ENCODE measurements at regions not wholly inside any gene's neighbourhood (a gene's known extent, or its start where the extent isn't known, plus 50 kb on each side); places are given as distances from the start of the nearest gene placed in this dataset.

DNA sequence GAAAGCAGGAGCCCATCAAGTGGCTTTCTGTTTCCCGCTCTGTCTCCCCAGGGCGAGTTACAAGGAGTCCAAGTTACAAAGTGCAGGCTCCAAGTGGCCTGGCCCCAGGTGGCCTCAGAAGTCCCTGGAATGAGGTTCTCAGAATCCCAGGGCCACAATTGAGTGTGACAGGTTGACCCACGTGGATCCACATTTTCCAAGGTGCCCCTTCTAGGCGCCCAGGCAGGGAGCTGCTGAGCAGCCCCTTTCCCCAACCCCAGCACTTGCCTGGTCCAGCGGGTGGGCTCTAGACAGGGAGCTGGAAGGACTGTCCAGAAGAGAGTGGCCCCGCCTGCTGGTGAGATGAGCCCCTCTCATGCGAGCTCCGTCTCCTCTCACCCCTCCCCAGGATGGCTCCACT lies 253.4 kb downstream of the CYP26B1 start:
- no peaks in the 10 kb centered on the region for H3K9me3 ChIP-seq
- CTCF ChIA-PET = no interaction called here
- Mint-ChIP-seq H3K9me3 (no peaks in the 10 kb centered on the region), H3K4me3 (no peak overlapping the region), H3K36me3 (no peaks in the 10 kb centered on the region), H3K4me1 (no peaks in the 10 kb centered on the region), H3K27ac (no peak overlapping the region), H3K27me3 (peaks cover 0 to 11% of the 10 kb centered on the region in 2 donors)
- H3K4me1 ChIP-seq (ENCODE audit: control insufficient read depth in 1 of 2, extremely low read depth in 1 of 2, insufficient read depth in 2 of 2, low read length in 2 of 2) = no peaks in the 10 kb centered on the region
- H3K4me3 ChIP-seq (ENCODE audit: control insufficient read depth in 1 of 2, extremely low read depth in 1 of 2, low read length in 1 of 2) = no peak overlapping the region
- POLR2A ChIA-PET = no interaction called here
- peaks cover 0 to 15% of the 10 kb centered on the region in 2 experiments for H3K27me3 ChIP-seq (replicated peaks in 1 of 2; ENCODE audit: control insufficient read depth in 2 of 2, extremely low read depth in 1 of 2, insufficient read depth in 2 of 2, low read length in 1 of 2)
- no peak overlapping the region for H3K27ac ChIP-seq (ENCODE audit: low read length)
- ATAC-seq (replicated peaks in 1 of 4) (no peak), DNase-seq (no peak)
- no peaks in the 10 kb centered on the region for H3K36me3 ChIP-seq (ENCODE audit: control insufficient read depth in 2 of 2, extremely low read depth in 1 of 2, insufficient read depth in 1 of 2, low read length in 1 of 2)
- WGBS (ENCODE audit: insufficient coverage) = 83% methylated on average over 4 of the region's 8 CpGs

DNA sequence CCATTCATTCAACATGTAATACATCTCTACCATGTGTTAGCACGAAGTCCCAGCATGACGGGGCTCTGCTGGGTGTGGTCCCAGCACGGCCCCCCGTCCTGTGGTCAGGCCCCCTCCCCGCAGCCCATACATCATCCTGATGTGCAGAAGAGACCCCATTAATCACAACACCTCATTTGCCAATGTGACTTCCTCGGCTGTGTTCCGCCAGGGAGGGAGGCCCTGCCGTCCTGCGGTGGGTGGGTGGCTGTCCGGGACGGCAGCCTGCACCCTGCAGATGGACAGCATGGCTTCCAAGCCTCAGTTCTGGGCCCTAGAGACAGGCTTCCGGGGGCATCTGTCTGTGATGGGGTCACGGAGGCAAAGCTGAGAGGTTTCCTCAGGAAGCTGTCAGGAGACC lies 254.0 kb downstream of the CYP26B1 start:
- Mint-ChIP-seq H3K36me3 (no peaks in the 10 kb centered on the region), H3K4me3 (no peak overlapping the region), H3K4me1 (no peaks in the 10 kb centered on the region), H3K27ac (no peak overlapping the region), H3K9me3 (no peaks in the 10 kb centered on the region), H3K27me3 (peaks cover 0 to 11% of the 10 kb centered on the region in 2 donors)
- ATAC-seq (replicated peaks in 1 of 4) = no peak
- no peak for DNase-seq
- H3K27ac ChIP-seq (ENCODE audit: low read length) = no peak overlapping the region
- CTCF ChIA-PET = no interaction called here
- POLR2A ChIA-PET = no interaction called here
- H3K4me1 ChIP-seq (ENCODE audit: control insufficient read depth in 1 of 2, extremely low read depth in 1 of 2, insufficient read depth in 2 of 2, low read length in 2 of 2) = no peaks in the 10 kb centered on the region
- H3K4me3 ChIP-seq (ENCODE audit: control insufficient read depth in 1 of 2, extremely low read depth in 1 of 2, low read length in 1 of 2) = no peak overlapping the region
- 73% methylated on average over 8 of the region's 13 CpGs for WGBS (ENCODE audit: insufficient coverage)
- H3K36me3 ChIP-seq (ENCODE audit: control insufficient read depth in 2 of 2, extremely low read depth in 1 of 2, insufficient read depth in 1 of 2, low read length in 1 of 2) = no peaks in the 10 kb centered on the region
- H3K27me3 ChIP-seq (replicated peaks in 1 of 2; ENCODE audit: control insufficient read depth in 2 of 2, extremely low read depth in 1 of 2, insufficient read depth in 2 of 2, low read length in 1 of 2) = peaks cover 0 to 18% of the 10 kb centered on the region in 2 experiments
- H3K9me3 ChIP-seq = no peaks in the 10 kb centered on the region

DNA sequence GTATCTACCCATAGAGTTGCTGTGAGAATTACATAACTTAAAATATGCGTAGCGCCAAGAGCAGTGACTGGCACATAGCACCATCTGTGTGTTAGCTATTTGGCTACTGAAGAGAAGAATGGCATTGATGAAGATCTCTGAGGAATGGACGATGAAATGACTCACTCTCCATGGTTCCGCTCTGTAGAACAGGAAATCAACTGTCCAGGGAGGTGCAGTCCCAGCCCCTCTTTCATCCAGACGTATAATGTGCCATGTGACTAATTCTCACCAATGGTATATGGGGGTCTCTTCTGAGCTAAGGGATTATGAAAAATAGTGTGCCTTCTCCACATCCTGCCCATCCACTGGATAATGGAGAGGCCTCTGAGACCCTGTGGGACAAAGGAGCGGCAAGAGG lies 254.8 kb downstream of the CYP26B1 start:
- 82% methylated on average over 4 of the region's 6 CpGs for WGBS (ENCODE audit: insufficient coverage)
- Histone ChIP-seq H3K9me3 (no peaks in the 10 kb centered on the region), H3K27me3 (replicated peaks in 1 of 2; ENCODE audit: control insufficient read depth in 2 of 2, extremely low read depth in 1 of 2, insufficient read depth in 2 of 2, low read length in 1 of 2) (peaks cover 0 to 18% of the 10 kb centered on the region in 2 experiments), H3K27ac (ENCODE audit: low read length) (no peak overlapping the region), H3K4me1 (ENCODE audit: control insufficient read depth in 1 of 2, extremely low read depth in 1 of 2, insufficient read depth in 2 of 2, low read length in 2 of 2) (no peaks in the 10 kb centered on the region), H3K4me3 (ENCODE audit: control insufficient read depth in 1 of 2, extremely low read depth in 1 of 2, low read length in 1 of 2) (no peak overlapping the region), H3K36me3 (ENCODE audit: control insufficient read depth in 2 of 2, extremely low read depth in 1 of 2, insufficient read depth in 1 of 2, low read length in 1 of 2) (no peaks in the 10 kb centered on the region)
- DNase-seq (no peak), ATAC-seq (replicated peaks in 1 of 4) (no peak)
- peaks cover 4 to 10% of the 10 kb centered on the region in 2 donors for H3K27me3 Mint-ChIP-seq
- POLR2A ChIA-PET = no interaction called here
- H3K4me1 Mint-ChIP-seq = no peaks in the 10 kb centered on the region
- no peak overlapping the region for H3K4me3 Mint-ChIP-seq
- H3K9me3 Mint-ChIP-seq = peaks cover 0 to 4% (median 0%) of the 10 kb centered on the region in 3 donors
- CTCF ChIA-PET = no interaction called here
- H3K36me3 Mint-ChIP-seq = no peaks in the 10 kb centered on the region
- no peak overlapping the region for H3K27ac Mint-ChIP-seq

DNA sequence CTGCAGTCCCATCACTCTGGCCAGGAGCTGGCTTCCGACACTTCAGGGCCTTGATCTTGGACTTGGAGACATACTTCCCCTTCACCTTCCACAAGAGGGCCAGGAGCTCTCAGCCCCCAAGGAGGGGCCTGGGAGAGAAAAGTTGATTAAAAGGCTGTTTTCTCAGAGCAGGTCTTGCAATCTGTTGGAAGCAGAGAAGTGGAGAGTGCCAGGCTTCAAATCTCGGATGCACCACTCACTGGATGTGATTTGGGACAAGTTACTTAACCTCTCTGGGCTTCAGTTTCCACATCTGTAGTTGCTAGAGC lies 255.3 kb downstream of the CYP26B1 start:
- no peak overlapping the region for H3K27ac Mint-ChIP-seq
- no peaks in the 10 kb centered on the region for H3K36me3 ChIP-seq (ENCODE audit: control insufficient read depth in 2 of 2, extremely low read depth in 1 of 2, insufficient read depth in 1 of 2, low read length in 1 of 2)
- peaks cover 0 to 15% of the 10 kb centered on the region in 2 experiments for H3K27me3 ChIP-seq (replicated peaks in 1 of 2; ENCODE audit: control insufficient read depth in 2 of 2, extremely low read depth in 1 of 2, insufficient read depth in 2 of 2, low read length in 1 of 2)
- H3K27me3 Mint-ChIP-seq = peaks cover 4 to 7% of the 10 kb centered on the region in 2 donors
- POLR2A ChIA-PET = no interaction called here
- 33% methylated on average over 1 of the region's 2 CpGs for WGBS (ENCODE audit: insufficient coverage)
- H3K4me1 ChIP-seq (ENCODE audit: control insufficient read depth in 1 of 2, extremely low read depth in 1 of 2, insufficient read depth in 2 of 2, low read length in 2 of 2) = no peaks in the 10 kb centered on the region
- no peaks in the 10 kb centered on the region for H3K4me1 Mint-ChIP-seq
- peaks cover 0 to 4% (median 0%) of the 10 kb centered on the region in 3 donors for H3K9me3 Mint-ChIP-seq
- H3K4me3 Mint-ChIP-seq = no peak overlapping the region
- CTCF ChIA-PET = no interaction called here
- no peak overlapping the region for H3K27ac ChIP-seq (ENCODE audit: low read length)
- ATAC-seq (replicated peaks in 1 of 4) (no peak), DNase-seq (no peak)
- no peaks in the 10 kb centered on the region for H3K9me3 ChIP-seq
- no peak overlapping the region for H3K4me3 ChIP-seq (ENCODE audit: control insufficient read depth in 1 of 2, extremely low read depth in 1 of 2, low read length in 1 of 2)
- H3K36me3 Mint-ChIP-seq = no peaks in the 10 kb centered on the region

DNA sequence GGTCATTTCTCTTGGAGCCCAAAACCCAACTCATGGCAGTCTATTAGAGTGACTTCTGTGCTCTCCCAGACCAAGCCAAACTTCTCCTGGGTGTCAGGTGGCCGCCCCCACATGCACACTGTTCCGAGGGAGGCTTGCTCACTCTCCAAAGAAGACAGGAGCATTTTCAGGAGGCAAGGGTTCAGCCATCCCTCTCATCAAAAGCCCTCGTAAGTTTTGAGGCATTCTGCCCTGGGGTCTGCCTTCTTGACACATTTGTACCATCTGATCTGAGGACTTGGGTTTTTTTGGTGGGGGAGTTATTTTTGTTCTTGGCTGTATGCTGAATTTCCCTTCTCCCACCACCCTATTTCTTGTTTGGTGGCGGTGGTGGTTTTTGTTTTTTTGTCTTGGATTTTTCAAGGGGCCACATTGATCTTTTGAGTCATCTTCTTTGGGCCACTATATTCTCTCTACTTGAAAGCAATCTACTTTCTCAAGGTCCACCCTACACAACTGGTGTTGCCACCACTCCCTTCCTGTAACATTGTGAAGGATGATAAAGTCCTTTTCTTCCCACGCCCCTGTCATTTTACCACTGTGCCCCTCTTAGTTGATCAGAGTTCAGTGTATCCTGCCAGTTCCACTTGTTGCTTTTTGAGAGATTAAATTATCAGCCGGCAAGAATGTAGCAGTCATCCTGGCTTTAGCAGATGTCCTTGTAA lies 255.8 kb downstream of the CYP26B1 start:
- no peaks in the 10 kb centered on the region for H3K4me1 ChIP-seq (ENCODE audit: control insufficient read depth in 1 of 2, extremely low read depth in 1 of 2, insufficient read depth in 2 of 2, low read length in 2 of 2)
- ATAC-seq (replicated peaks in 1 of 4) = no peak
- CTCF ChIA-PET = no interaction called here
- no peak overlapping the region for H3K27ac Mint-ChIP-seq
- no peaks in the 10 kb centered on the region for H3K9me3 ChIP-seq
- no peaks in the 10 kb centered on the region for H3K36me3 Mint-ChIP-seq
- no peak for DNase-seq
- no peaks in the 10 kb centered on the region for H3K36me3 ChIP-seq (ENCODE audit: control insufficient read depth in 2 of 2, extremely low read depth in 1 of 2, insufficient read depth in 1 of 2, low read length in 1 of 2)
- H3K4me3 ChIP-seq (ENCODE audit: control insufficient read depth in 1 of 2, extremely low read depth in 1 of 2, low read length in 1 of 2) = no peak overlapping the region
- POLR2A ChIA-PET = no interaction called here
- peaks cover 0 to 4% (median 0%) of the 10 kb centered on the region in 3 donors for H3K9me3 Mint-ChIP-seq
- H3K4me3 Mint-ChIP-seq = no peak overlapping the region
- no peak overlapping the region for H3K27ac ChIP-seq (ENCODE audit: low read length)
- no peaks in the 10 kb centered on the region for H3K4me1 Mint-ChIP-seq
- peaks cover 4 to 5% of the 10 kb centered on the region in 2 donors for H3K27me3 Mint-ChIP-seq
- peaks cover 0 to 15% of the 10 kb centered on the region in 2 experiments for H3K27me3 ChIP-seq (replicated peaks in 1 of 2; ENCODE audit: control insufficient read depth in 2 of 2, extremely low read depth in 1 of 2, insufficient read depth in 2 of 2, low read length in 1 of 2)
- 62% methylated on average over 3 of the region's 6 CpGs for WGBS (ENCODE audit: insufficient coverage)

DNA sequence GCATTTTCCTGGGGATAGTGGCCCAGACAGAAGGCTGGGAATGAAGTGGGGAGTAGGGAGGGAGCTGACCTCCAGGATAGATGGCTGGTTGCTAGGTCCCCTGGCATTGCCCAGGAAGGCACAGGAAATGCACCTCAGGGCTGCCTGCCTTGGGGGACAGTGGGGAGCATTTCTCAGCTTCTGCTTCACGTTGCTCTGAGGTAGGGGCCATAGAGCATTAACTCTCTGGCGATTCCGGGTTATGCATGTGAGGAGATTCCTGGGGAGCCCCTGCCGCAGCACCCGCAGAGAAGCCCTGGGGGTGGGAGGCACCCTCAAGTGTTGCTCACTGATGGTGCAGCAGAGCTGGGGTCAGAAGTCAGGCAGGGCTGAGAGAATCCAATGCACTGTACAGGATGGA lies 256.5 kb downstream of the CYP26B1 start:
- no peak overlapping the region for H3K4me3 ChIP-seq (ENCODE audit: control insufficient read depth in 1 of 2, extremely low read depth in 1 of 2, low read length in 1 of 2)
- peaks cover 0 to 12% of the 10 kb centered on the region in 2 experiments for H3K27me3 ChIP-seq (replicated peaks in 1 of 2; ENCODE audit: control insufficient read depth in 2 of 2, extremely low read depth in 1 of 2, insufficient read depth in 2 of 2, low read length in 1 of 2)
- no peaks in the 10 kb centered on the region for H3K36me3 ChIP-seq (ENCODE audit: control insufficient read depth in 2 of 2, extremely low read depth in 1 of 2, insufficient read depth in 1 of 2, low read length in 1 of 2)
- H3K9me3 ChIP-seq = no peaks in the 10 kb centered on the region
- ChIA-PET CTCF (no interaction called here), POLR2A (no interaction called here)
- 76% methylated on average over 5 of the region's 5 CpGs for WGBS (ENCODE audit: insufficient coverage)
- no peaks in the 10 kb centered on the region for H3K4me1 ChIP-seq (ENCODE audit: control insufficient read depth in 1 of 2, extremely low read depth in 1 of 2, insufficient read depth in 2 of 2, low read length in 2 of 2)
- H3K27ac Mint-ChIP-seq = no peak overlapping the region
- ATAC-seq (replicated peaks in 1 of 4) = no peak
- H3K36me3 Mint-ChIP-seq = no peaks in the 10 kb centered on the region
- peaks cover 4 to 5% of the 10 kb centered on the region in 2 donors for H3K27me3 Mint-ChIP-seq
- peaks cover 0 to 10% (median 0%) of the 10 kb centered on the region in 3 donors for H3K9me3 Mint-ChIP-seq
- H3K4me3 Mint-ChIP-seq = no peak overlapping the region
- H3K27ac ChIP-seq (ENCODE audit: low read length) = no peak overlapping the region
- DNase-seq = no peak
- no peaks in the 10 kb centered on the region for H3K4me1 Mint-ChIP-seq

Data from T-cell (primary cell).